GM12878 (cell line): ENCODE measurements at regions not wholly inside any gene's neighbourhood (a gene's known extent, or its start where the extent isn't known, plus 50 kb on each side); places are given as distances from the start of the nearest gene placed in this dataset.

Experiments used
- ATAC-seq: fragments of 200-7000 bp; cut with Tn5 transposase; 3 replicates; pipeline ENCODE4 v1.9.1; 2020; ENCODE audit warnings: mild to moderate bottlenecking, moderate library complexity
- BruUV-seq: library from RNA; stranded (reverse); fragments of 400-500 nt; replicated peaks from 2 replicates; lab custom pipeline; 2021; lab: Mats Ljungman, UMichigan
- CTCF ChIA-PET: fragments of 300-600 bp; sonication (Branson Sonifier 250); formaldehyde crosslinking; extraction: SDS; loops from one replicate; lab custom pipeline; 2021; ENCODE audit warnings: inconsistent platforms; lab: Yijun Ruan, JAX
- POLR2A ChIA-PET: fragments of 350-600 bp; formaldehyde crosslinking; extraction: SDS; loops from one replicate; lab custom pipeline; 2021; ENCODE audit warnings: inconsistent platforms; lab: Charles Lee
- RAD21 ChIA-PET: fragments of 300-600 bp; sonication (Branson Sonifier 250); formaldehyde crosslinking; loops from one replicate; lab custom pipeline; 2023; ENCODE audit warnings: antibody characterized with exemption; ENCODE audit not compliant: unreplicated experiment; lab: Charles Lee
- SMC1A ChIA-PET: fragments of 300-600 bp; sonication (Branson Sonifier 250); formaldehyde crosslinking; loops from one replicate; lab custom pipeline; 2023; ENCODE audit not compliant: unreplicated experiment, uncharacterized antibody; lab: Charles Lee
- DNase-seq: peaks from one replicate; pipeline ENCODE4 v3.0.0-alpha.2; 2011; ENCODE audit warnings: low read depth, low spot score
- FAIRE-seq: peaks from 3 replicates; lab custom pipeline; 2011; peaks lifted over from hg19 to GRCh38; lab: Jason Lieb, UNC
- H2AFZ ChIP-seq: 2 replicates; pipeline ENCODE4 v1.6.0; 2011; ENCODE audit warnings: low read depth, low read length, control low read depth; ENCODE audit not compliant: control insufficient read depth
- H3K27ac ChIP-seq: 2 replicates; pipeline ENCODE4 v1.5.1; 2011; ENCODE audit warnings: control low read depth; ENCODE audit not compliant: control insufficient read depth, insufficient read depth
- H3K27me3 ChIP-seq, 2 experiments: replicated peaks in 1 of 2; 2 replicates each; pipeline versions ENCODE4 v1.6.0 to v1.6.1; 2011; ENCODE audit warnings: low read length in 1 of 2; ENCODE audit not compliant: control insufficient read depth in 2 of 2, insufficient read depth in 2 of 2
- H3K36me3 ChIP-seq, 2 experiments: 2 replicates each; pipeline ENCODE4 v1.5.1; 2011; ENCODE audit warnings: low read length in 1 of 2; ENCODE audit not compliant: control insufficient read depth in 2 of 2, insufficient read depth in 2 of 2
- H3K4me1 ChIP-seq: 2 replicates; pipeline ENCODE4 v1.6.1; 2011; ENCODE audit warnings: mild to moderate bottlenecking, low read length, moderate library complexity, mixed read lengths; ENCODE audit not compliant: control insufficient read depth, insufficient read depth
- H3K4me2 ChIP-seq: 2 replicates; pipeline ENCODE4 v1.6.0; 2011; ENCODE audit warnings: control low read depth; ENCODE audit not compliant: control insufficient read depth, insufficient read depth
- H3K4me3 ChIP-seq: fragments of 200-600 bp; sonication (generic); 2 replicates; pipeline ENCODE4 v1.5.1; 2016
- H3K79me2 ChIP-seq: 2 replicates; pipeline ENCODE4 v1.6.0; 2011; ENCODE audit warnings: low read length; ENCODE audit not compliant: control insufficient read depth, insufficient read depth
- H3K9ac ChIP-seq: 2 replicates; pipeline ENCODE4 v1.8.0; 2011; ENCODE audit warnings: low read length, control low read depth, mixed read lengths; ENCODE audit not compliant: control insufficient read depth, insufficient read depth
- H3K9me3 ChIP-seq: replicated peaks from 3 replicates; pipeline ENCODE4 v1.5.1; 2011; ENCODE audit warnings: mild to moderate bottlenecking, low read length; ENCODE audit not compliant: control insufficient read depth, insufficient read depth
- H4K20me1 ChIP-seq: 2 replicates; pipeline ENCODE4 v1.6.0; 2011; ENCODE audit not compliant: control insufficient read depth, insufficient read depth
- SKIL ChIP-seq: fragments of 450-650 bp; IDR thresholded peaks from 2 replicates; pipeline ENCODE4 v1.6.1; 2017; ENCODE audit warnings: mild to moderate bottlenecking, low read depth, inconsistent platforms; ENCODE audit not compliant: poor library complexity, severe bottlenecking
- TARDBP ChIP-seq: IDR thresholded peaks from 2 replicates; pipeline ENCODE4 v1.6.1; 2016; ENCODE audit warnings: borderline replicate concordance
- ZBTB40 ChIP-seq: fragments of 450-650 bp; IDR thresholded peaks from 2 replicates; pipeline ENCODE4 v1.6.1; 2016; ENCODE audit warnings: mild to moderate bottlenecking, moderate library complexity, borderline replicate concordance
- ZNF24 ChIP-seq: fragments of 450-650 bp; IDR thresholded peaks from 2 replicates; pipeline ENCODE4 v1.6.1; 2017; ENCODE audit warnings: antibody characterized with exemption, mild to moderate bottlenecking
- whole genome bisulfite sequencing: methylation state at CpG from one replicate; pipeline ENCODE4 v1.1.6; 2016; ENCODE audit warnings: low lambda C conversion rate; ENCODE audit not compliant: insufficient replicate concordance, insufficient coverage; ENCODE audit errors: missing lambda C conversion rate; 5-methylcytosine and 5-hydroxymethylcytosine counted together
- in situ Hi-C: fragments of 300-500 bp; cut with MboI; formaldehyde crosslinking; loops from 9 replicates; pipeline ENCODE4 v1.14.3; 2018; ENCODE audit warnings: mixed read lengths
- intact Hi-C: fragments of 100-400 bp; cut with micrococcal nuclease; formaldehyde crosslinking; loops from one replicate; pipeline ENCODE4 v1.14.2; 2022; ENCODE audit not compliant: unreplicated experiment

GRCh38 chr17:71713846-71714245 lies 407.0 kb upstream of the SOX9 start:
- H3K36me3 ChIP-seq: no peaks in the 10 kb centered on the region
- RAD21 ChIA-PET: no interaction called here
- ATAC-seq (no peak), FAIRE-seq (no peak), DNase-seq (no peak)
- in situ Hi-C loops: no loop called here
- no peaks in the 10 kb centered on the region for H3K27me3 ChIP-seq
- no peak overlapping the region for H2AFZ ChIP-seq
- SMC1A ChIA-PET: interaction anchor here (1.0 kb wide), 1 partner anchor 13 kb away, joined by 4 read pairs; no protein-coding TSS in a partner anchor
- H3K9me3 ChIP-seq: no peaks in the 10 kb centered on the region
- WGBS: 64% methylated on average over 3 of the region's 3 CpGs
- no peak overlapping the region for H3K4me2 ChIP-seq
- CTCF ChIA-PET: no interaction called here
- BruUV-seq: no TSS peak
- no peak for TF ChIP-seq ZNF24
- no peak for TF ChIP-seq SKIL
- TF ChIP-seq ZBTB40: no peak
- no peak for TF ChIP-seq TARDBP
- H3K9ac ChIP-seq: no peak overlapping the region
- H3K27ac ChIP-seq: no peak overlapping the region
- POLR2A ChIA-PET: no interaction called here
- no peaks in the 10 kb centered on the region for H3K4me1 ChIP-seq
- H3K4me3 ChIP-seq: no peak overlapping the region
- H4K20me1 ChIP-seq: no peaks in the 10 kb centered on the region
- no peaks in the 10 kb centered on the region for H3K79me2 ChIP-seq
- intact Hi-C loops: no loop called here
